ENCODE measurements at regions not wholly inside any gene's neighbourhood (a gene's known extent, or its start where the extent isn't known, plus 50 kb on each side); places are given as distances from the start of the nearest gene placed in this dataset.

DNA sequence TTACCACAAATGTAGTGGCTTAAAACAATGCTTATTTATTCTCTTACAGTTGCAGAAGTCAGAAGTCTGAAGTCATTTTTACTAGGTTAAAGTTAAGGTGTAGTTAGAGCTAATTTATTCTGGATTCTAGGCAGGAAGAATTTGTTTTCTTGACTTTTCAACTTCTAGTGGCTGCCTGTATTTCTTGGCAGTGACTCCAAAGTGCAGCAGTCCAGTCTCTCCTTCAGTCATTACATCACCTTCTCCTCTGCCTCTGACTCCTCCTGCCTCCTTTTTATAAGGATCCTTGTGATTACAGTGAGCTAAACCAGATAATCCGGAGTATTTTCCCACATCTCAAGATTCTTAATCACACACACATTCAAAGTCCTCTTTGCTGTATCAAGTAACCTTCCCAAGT lies 581.4 kb downstream of the KCNA4 start:
- DNase-seq (ENCODE audit: low read depth): peak; percentile 68
- H3K4me3 ChIP-seq (ENCODE audit: low read depth, low read length): no peak overlapping the region
- TF ChIP-seq, protein P1, sequence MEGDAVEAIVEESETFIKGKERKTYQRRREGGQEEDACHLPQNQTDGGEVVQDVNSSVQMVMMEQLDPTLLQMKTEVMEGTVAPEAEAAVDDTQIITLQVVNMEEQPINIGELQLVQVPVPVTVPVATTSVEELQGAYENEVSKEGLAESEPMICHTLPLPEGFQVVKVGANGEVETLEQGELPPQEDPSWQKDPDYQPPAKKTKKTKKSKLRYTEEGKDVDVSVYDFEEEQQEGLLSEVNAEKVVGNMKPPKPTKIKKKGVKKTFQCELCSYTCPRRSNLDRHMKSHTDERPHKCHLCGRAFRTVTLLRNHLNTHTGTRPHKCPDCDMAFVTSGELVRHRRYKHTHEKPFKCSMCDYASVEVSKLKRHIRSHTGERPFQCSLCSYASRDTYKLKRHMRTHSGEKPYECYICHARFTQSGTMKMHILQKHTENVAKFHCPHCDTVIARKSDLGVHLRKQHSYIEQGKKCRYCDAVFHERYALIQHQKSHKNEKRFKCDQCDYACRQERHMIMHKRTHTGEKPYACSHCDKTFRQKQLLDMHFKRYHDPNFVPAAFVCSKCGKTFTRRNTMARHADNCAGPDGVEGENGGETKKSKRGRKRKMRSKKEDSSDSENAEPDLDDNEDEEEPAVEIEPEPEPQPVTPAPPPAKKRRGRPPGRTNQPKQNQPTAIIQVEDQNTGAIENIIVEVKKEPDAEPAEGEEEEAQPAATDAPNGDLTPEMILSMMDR (conservative IDR thresholded peaks at IDR 0.05; ENCODE audit: low read depth, low read length): no peak

DNA sequence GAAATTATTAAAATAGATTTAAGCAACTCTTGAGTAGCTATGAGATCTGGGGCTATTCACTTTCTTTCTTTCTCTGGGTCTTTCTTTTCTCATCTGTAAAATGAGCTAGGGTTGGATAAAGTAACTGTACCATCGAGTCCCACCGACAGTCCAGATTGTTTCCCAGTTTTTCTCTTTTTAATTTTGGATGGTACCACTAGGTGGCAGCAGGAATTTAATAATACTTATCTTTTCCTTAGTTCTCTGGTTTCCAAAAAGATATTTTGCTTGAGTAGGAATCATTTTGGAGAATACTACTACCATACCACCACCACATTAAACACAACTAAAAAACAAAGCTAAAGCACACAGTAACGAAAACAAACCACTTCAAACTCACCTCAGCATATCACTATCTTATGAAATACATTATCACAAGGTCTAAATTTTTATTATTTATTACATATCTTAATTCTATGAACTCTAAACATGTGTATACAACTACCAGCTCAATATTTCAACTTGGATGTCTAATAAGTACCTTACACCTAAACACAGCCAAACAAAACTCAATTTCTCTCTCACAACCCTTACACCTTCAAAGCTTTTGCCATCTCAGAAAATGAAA lies 584.0 kb downstream of the KCNA4 start:
- no peak overlapping the region for H3K4me3 ChIP-seq (ENCODE audit: low read depth, low read length)
- TF ChIP-seq, protein P1 (conservative IDR thresholded peaks at IDR 0.05; ENCODE audit: low read depth, low read length): peak; percentile 62
- peak; percentile 44 for DNase-seq (ENCODE audit: low read depth)

DNA sequence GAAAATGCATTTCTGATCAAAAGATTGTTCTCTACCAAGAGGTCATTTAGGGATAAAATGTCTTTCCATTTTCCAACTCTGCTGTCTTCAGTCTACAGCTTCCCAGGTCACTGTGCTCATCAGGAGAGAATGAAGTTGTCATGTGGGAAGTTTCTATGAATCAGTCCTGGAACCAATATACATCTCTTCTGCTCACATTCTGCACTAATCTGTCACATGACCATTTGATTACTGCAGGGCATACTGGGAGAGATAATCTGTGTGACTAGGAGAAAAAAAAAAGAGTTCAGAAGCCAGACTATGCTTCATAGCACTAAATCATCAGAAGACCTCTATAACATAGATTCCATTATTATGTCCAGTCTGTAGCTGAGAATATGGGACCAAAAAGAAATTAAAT lies 611.5 kb downstream of the KCNA4 start:
- TF ChIP-seq, protein P1 (conservative IDR thresholded peaks at IDR 0.05; ENCODE audit: low read depth, low read length): no peak
- DNase-seq (ENCODE audit: low read depth): no peak

DNA sequence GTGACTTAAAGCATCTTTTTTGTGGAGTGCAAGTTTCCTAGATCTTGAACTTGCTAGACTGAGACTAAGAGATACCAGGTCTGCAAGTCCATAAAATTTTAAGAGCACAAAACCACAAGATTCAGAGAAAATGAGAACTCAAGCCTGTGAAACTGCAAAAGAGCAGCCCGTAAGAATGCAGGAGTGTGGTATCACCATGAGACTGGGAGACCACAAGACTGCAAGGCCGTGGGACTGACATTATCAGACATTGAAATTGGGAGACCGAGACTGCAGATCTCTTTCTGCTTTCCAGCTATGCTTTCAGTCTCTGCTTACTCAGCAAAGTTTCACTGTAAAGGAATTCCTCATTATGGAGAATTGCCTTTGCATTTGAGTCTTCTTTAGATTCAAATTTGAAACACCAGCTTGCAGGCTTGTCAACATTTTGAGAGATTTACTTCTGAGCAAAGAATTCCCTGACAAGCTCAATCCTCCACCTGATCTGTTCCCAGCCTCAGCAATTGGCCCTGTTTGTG lies 621.2 kb downstream of the KCNA4 start:
- TF ChIP-seq, protein P1 (conservative IDR thresholded peaks at IDR 0.05; ENCODE audit: low read depth, low read length): no peak
- no peak for DNase-seq (ENCODE audit: low read depth)
- H3K4me3 ChIP-seq (ENCODE audit: low read depth, low read length): no peak overlapping the region

More for the DNA sequence above, 611.5 kb downstream of the KCNA4 start:
- no peak overlapping the region for H3K4me3 ChIP-seq (ENCODE audit: low read depth, low read length)

DNA sequence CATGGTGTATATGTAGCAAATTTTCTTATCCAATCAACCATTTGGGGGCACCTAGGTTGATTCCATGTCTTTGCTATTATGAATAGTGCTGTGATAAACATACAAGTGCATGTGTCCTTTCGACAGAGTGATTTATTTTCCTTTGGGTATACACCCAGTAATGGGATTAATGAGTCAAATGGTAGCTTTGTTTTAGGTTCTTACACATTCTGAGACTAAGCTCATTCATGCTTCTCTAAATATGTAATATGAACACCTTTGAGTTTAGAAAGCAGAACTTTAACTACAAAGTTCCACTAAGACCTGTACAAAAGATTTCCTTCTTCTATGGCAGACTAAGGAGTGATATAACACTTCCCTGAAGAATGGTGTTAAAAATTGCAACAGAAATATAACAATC lies 627.0 kb downstream of the KCNA4 start:
- H3K4me3 ChIP-seq (ENCODE audit: low read depth, low read length): no peak overlapping the region
- no peak for DNase-seq (ENCODE audit: low read depth)
- TF ChIP-seq, protein P1 (conservative IDR thresholded peaks at IDR 0.05; ENCODE audit: low read depth, low read length): no peak

DNA sequence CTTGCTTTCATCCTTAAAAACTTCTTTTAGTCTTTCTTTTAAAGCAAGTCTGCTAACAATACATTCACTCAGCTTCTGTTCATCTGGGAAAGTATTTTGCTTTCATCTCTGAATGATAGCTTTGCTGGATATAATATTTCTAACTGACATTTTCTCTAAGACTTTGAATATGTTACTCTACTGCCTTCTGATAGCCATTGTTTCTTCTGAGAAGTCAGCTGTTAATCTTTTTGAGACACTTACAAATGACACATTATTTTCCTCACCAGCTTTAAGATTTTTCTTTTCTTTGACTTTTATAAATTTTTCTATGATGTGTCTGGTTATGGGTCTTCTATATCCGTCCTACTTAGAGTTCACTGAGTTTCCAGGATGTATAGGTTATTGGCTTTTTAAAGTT lies 643.1 kb downstream of the KCNA4 start:
- no peak overlapping the region for H3K4me3 ChIP-seq (ENCODE audit: low read depth, low read length)
- TF ChIP-seq, protein P1 (conservative IDR thresholded peaks at IDR 0.05; ENCODE audit: low read depth, low read length): no peak
- no peak for DNase-seq (ENCODE audit: low read depth)

DNA sequence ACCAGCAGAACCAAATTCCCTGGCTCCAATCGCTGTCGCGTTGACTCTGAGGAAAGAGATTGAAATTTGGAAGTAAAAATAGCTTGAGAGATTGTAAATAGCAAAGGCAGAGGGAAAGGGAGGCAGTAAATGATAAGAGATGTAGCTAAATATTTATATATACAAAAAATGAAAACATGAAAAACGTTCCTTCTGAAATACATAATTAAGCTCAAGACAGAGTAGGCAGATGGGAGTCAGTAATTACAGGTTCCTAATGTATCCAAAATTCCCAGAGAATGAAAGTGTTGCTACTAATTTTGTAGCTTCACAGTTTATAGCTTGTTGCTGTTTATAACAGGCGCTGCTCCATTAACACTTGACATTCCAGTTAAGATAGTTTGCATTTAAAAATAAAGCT lies 648.7 kb downstream of the KCNA4 start:
- no peak for DNase-seq (ENCODE audit: low read depth)
- TF ChIP-seq, protein P1 (conservative IDR thresholded peaks at IDR 0.05; ENCODE audit: low read depth, low read length): no peak
- no peak overlapping the region for H3K4me3 ChIP-seq (ENCODE audit: low read depth, low read length)

Data from choroid plexus epithelial cell (primary cell).